Esophagus muscularis mucosa (tissue), 3 donors: ENCODE measurements at regions not wholly inside any gene's neighbourhood (a gene's known extent, or its start where the extent isn't known, plus 50 kb on each side); places are given as distances from the start of the nearest gene placed in this dataset.

Experiments used
- POLR2A ChIP-seq: fragments of 450-650 bp; IDR thresholded peaks from one replicate; pipeline ENCODE4 v1.6.1; 2017; ENCODE audit warnings: antibody characterized with exemption, moderate library complexity, mild to moderate bottlenecking, low read depth
- TF ChIP-seq, protein P1 (sequence below), 3 experiments: fragments of 200-600 bp in 2 of 3; fragments of 450-650 bp in 1 of 3; sonication (generic) in 2 of 3; IDR thresholded peaks; one replicate each; pipeline ENCODE4 v1.5.1; 2017 to 2019; ENCODE audit warnings: antibody characterized with exemption in 3 of 3, mild to moderate bottlenecking in 2 of 3, moderate library complexity in 1 of 3

DNA sequence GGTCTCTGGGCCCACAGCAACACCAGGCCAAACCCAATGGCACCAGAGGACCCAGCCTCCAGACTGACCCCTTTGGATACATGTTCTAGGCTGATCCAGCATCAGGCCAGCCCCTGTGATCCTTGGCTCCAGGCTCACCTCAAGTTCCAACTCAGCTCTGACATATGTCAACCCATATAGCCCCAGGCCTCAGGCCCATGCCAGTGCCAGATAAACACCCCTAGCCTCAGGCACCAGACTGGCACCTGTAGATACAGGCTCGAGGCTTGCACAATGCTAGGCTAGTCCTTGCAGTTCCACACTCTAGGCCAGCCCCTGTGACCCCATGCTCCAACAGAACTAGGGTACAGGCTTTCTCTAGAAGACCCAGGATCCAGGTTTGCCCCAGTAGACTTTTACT is 287.5 kb downstream of the KCNC2 start:
- TF ChIP-seq POLR2A: no peak
- TF ChIP-seq, protein P1, sequence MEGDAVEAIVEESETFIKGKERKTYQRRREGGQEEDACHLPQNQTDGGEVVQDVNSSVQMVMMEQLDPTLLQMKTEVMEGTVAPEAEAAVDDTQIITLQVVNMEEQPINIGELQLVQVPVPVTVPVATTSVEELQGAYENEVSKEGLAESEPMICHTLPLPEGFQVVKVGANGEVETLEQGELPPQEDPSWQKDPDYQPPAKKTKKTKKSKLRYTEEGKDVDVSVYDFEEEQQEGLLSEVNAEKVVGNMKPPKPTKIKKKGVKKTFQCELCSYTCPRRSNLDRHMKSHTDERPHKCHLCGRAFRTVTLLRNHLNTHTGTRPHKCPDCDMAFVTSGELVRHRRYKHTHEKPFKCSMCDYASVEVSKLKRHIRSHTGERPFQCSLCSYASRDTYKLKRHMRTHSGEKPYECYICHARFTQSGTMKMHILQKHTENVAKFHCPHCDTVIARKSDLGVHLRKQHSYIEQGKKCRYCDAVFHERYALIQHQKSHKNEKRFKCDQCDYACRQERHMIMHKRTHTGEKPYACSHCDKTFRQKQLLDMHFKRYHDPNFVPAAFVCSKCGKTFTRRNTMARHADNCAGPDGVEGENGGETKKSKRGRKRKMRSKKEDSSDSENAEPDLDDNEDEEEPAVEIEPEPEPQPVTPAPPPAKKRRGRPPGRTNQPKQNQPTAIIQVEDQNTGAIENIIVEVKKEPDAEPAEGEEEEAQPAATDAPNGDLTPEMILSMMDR (IDR thresholded peaks at IDR 0.05): no peak
